Left lung (tissue), 4 donors: ENCODE measurements at regions not wholly inside any gene's neighbourhood (a gene's known extent, or its start where the extent isn't known, plus 50 kb on each side); places are given as distances from the start of the nearest gene placed in this dataset.

Experiments used
- ATAC-seq: fragments of 200-7000 bp; cut with Tn5 transposase; one replicate; pipeline ENCODE4 v1.9.1; 2020; ENCODE audit warnings: moderate library complexity
- DNase-seq, 4 donors: peaks; one replicate each; pipeline ENCODE4 v3.0.0-alpha.2; 2013 to 2020
- H3K27ac ChIP-seq, 2 donors: fragments of 200-600 bp; sonication (generic) in 1 of 2; one replicate each; pipeline versions ENCODE4 v1.5.0 to v1.8.0; 2020 to 2021
- H3K27me3 ChIP-seq, 2 donors: fragments of 200-600 bp; sonication (generic) in 1 of 2; one replicate each; pipeline versions ENCODE4 v1.5.0 to v1.8.0; 2020 to 2021
- H3K36me3 ChIP-seq, 2 donors: fragments of 200-600 bp; sonication (generic) in 1 of 2; one replicate each; pipeline versions ENCODE4 v1.5.0 to v1.8.0; 2020 to 2021
- H3K4me1 ChIP-seq, 2 donors: fragments of 200-600 bp; one replicate each; pipeline ENCODE4 v1.8.0; 2021
- H3K4me3 ChIP-seq, 2 donors: fragments of 200-600 bp; sonication (generic) in 1 of 2; one replicate each; pipeline versions ENCODE4 v1.5.0 to v1.8.0; 2020 to 2021; ENCODE audit warnings: mild to moderate bottlenecking in 1 of 2
- H3K9me3 ChIP-seq, 2 donors: fragments of 200-600 bp; sonication (generic) in 1 of 2; one replicate each; pipeline versions ENCODE4 v1.5.0 to v1.8.0; 2020 to 2021
- CTCF ChIP-seq, 2 donors: fragments of 200-600 bp; sonication (generic) in 1 of 2; IDR thresholded peaks; one replicate each; pipeline versions ENCODE4 v1.5.0 to v1.8.0; 2021; ENCODE audit warnings: antibody characterized with exemption in 2 of 2
- intact Hi-C, 2 donors: fragments of 100-400 bp; cut with DNase I; formaldehyde crosslinking; loops; one replicate each; pipeline versions ENCODE4 v1.11.2 to v1.14.2; 2022
- donor health status: DM: no; HTN: yes; CAD: no.
- donor health status: DM: no; HTN: no; CAD: no.

GRCh38 chr6:100980949-100981348 is 99.8 kb upstream of the ASCC3 start:
- no peaks in the 10 kb centered on the region for H3K27me3 ChIP-seq
- H3K9me3 ChIP-seq, result peaks cover 0 to 8% of the 10 kb centered on the region in 2 donors
- intact Hi-C loops, result no loop called here
- no peak overlapping the region for H3K27ac ChIP-seq
- ATAC-seq, result no peak
- no peaks in the 10 kb centered on the region for H3K36me3 ChIP-seq
- no peak overlapping the region for H3K4me3 ChIP-seq
- no peak for DNase-seq
- TF ChIP-seq CTCF (IDR thresholded peaks at IDR 0.05), result no peak
- no peaks in the 10 kb centered on the region for H3K4me1 ChIP-seq

GRCh38 chr6:100986921-100987320 is 105.8 kb upstream of the ASCC3 start:
- Histone ChIP-seq H3K27ac (no peak overlapping the region), H3K36me3 (no peaks in the 10 kb centered on the region), H3K9me3 (peaks cover 0 to 10% of the 10 kb centered on the region in 2 donors), H3K4me1 (no peaks in the 10 kb centered on the region), H3K27me3 (no peaks in the 10 kb centered on the region), H3K4me3 (no peak overlapping the region)
- intact Hi-C loops, result no loop called here
- ATAC-seq, result no peak
- DNase-seq, result no peak
- TF ChIP-seq CTCF (IDR thresholded peaks at IDR 0.05), result no peak

- TF ChIP-seq CTCF (IDR thresholded peaks at IDR 0.05), result no peak
- peaks cover 0 to 16% of the 10 kb centered on the region in 2 donors for H3K9me3 ChIP-seq
- no peaks in the 10 kb centered on the region for H3K4me1 ChIP-seq
- DNase-seq, result no peak
- no peaks in the 10 kb centered on the region for H3K27me3 ChIP-seq
- H3K36me3 ChIP-seq, result no peaks in the 10 kb centered on the region
- no peak overlapping the region for H3K27ac ChIP-seq
- no peak overlapping the region for H3K4me3 ChIP-seq
- intact Hi-C loops, result no loop called here
- ATAC-seq, result no peak
These were observed 106.4 kb upstream of the ASCC3 start for GRCh38 chr6:100987556-100987955.

- ATAC-seq, result no peak
- intact Hi-C loops, result no loop called here
- TF ChIP-seq CTCF (IDR thresholded peaks at IDR 0.05), result no peak
These were observed 107.4 kb upstream of the ASCC3 start for GRCh38 chr6:100988391-100988984.

GRCh38 chr6:100990070-100990469 is 108.9 kb upstream of the ASCC3 start:
- H3K27ac ChIP-seq, result no peak overlapping the region
- intact Hi-C loops, result no loop called here
- H3K4me3 ChIP-seq, result no peak overlapping the region
- H3K27me3 ChIP-seq, result no peaks in the 10 kb centered on the region
- ATAC-seq (no peak), DNase-seq (no peak)
- no peaks in the 10 kb centered on the region for H3K4me1 ChIP-seq
- no peaks in the 10 kb centered on the region for H3K36me3 ChIP-seq
- TF ChIP-seq CTCF (IDR thresholded peaks at IDR 0.05), result no peak
- peaks cover 0 to 10% of the 10 kb centered on the region in 2 donors for H3K9me3 ChIP-seq

More at GRCh38 chr6:100988391-100988984, 107.4 kb upstream of the ASCC3 start:
- no peaks in the 10 kb centered on the region for H3K4me1 ChIP-seq
- no peaks in the 10 kb centered on the region for H3K27me3 ChIP-seq
- H3K4me3 ChIP-seq, result no peak overlapping the region
- DNase-seq, result no peak
- no peaks in the 10 kb centered on the region for H3K36me3 ChIP-seq
- peaks cover 0 to 18% of the 10 kb centered on the region in 2 donors for H3K9me3 ChIP-seq
- no peak overlapping the region for H3K27ac ChIP-seq
